Calu3 (cell line): ENCODE measurements at regions not wholly inside any gene's neighbourhood (a gene's known extent, or its start where the extent isn't known, plus 50 kb on each side); places are given as distances from the start of the nearest gene placed in this dataset.

Experiments used
- BruUV-seq: library from RNA; stranded (reverse); fragments of 400-500 nt; replicated peaks from 2 replicates; lab custom pipeline; 2021; lab: Mats Ljungman, UMichigan
- CTCF ChIA-PET: fragments of 300-600 bp; sonication (Branson Sonifier 250); formaldehyde crosslinking; loops from one replicate; lab custom pipeline; 2022; ENCODE audit warnings: antibody characterized with exemption; lab: Charles Lee
- DNase-seq: peaks from one replicate; pipeline ENCODE4 v3.0.0; 2022
- H3K27ac Mint-ChIP-seq: one replicate; pipeline ENCODE4 v1.8.0; 2022; ENCODE audit warnings: mixed read lengths; ENCODE audit not compliant: unreplicated experiment
- H3K27me3 Mint-ChIP-seq: one replicate; pipeline ENCODE4 v1.8.0; 2022; ENCODE audit warnings: mixed read lengths; ENCODE audit not compliant: unreplicated experiment
- H3K36me3 Mint-ChIP-seq: one replicate; pipeline ENCODE4 v1.8.0; 2022; ENCODE audit warnings: mild to moderate bottlenecking, moderate library complexity, mixed read lengths; ENCODE audit not compliant: insufficient read depth, unreplicated experiment
- H3K4me1 Mint-ChIP-seq: one replicate; pipeline ENCODE4 v1.8.0; 2022; ENCODE audit warnings: mild to moderate bottlenecking, low read depth, mixed read lengths; ENCODE audit not compliant: unreplicated experiment
- H3K4me3 Mint-ChIP-seq: one replicate; pipeline ENCODE4 v1.8.0; 2022; ENCODE audit warnings: mild to moderate bottlenecking, low read depth, moderate library complexity, mixed read lengths; ENCODE audit not compliant: unreplicated experiment
- H3K9me3 Mint-ChIP-seq: one replicate; pipeline ENCODE4 v1.8.0; 2022; ENCODE audit warnings: low read depth, mixed read lengths; ENCODE audit not compliant: unreplicated experiment
- intact Hi-C: fragments of 100-400 bp; cut with micrococcal nuclease; formaldehyde crosslinking; loops from one replicate; pipeline ENCODE4 v1.10.0; 2022; ENCODE audit not compliant: unreplicated experiment
- TF ChIP-seq, protein P1 (sequence below): fragments of 200-600 bp; IDR thresholded peaks from one replicate; pipeline ENCODE4 v1.8.0; 2022; ENCODE audit warnings: antibody characterized with exemption; ENCODE audit not compliant: unreplicated experiment

DNA sequence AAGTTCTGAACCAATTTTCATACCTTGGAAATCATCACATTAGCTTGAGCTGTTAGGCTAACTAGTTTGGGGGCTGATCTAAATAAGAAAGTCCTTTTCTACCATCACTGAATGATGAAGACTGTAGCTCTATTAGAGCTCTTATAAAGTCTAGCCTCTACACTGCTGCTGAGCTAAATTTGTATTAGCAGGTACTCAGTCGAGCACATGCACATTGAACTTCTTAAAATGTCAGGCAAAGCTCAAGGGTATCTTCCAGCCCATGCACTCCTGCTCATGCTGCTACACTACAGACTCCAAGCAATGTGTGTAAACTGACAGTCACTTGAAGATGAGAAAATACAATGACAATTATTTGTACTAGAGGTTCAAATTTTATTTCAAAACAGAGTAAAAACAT is 158.8 kb upstream of the TMEM229A start:
- intact Hi-C loops, result no loop called here

GRCh38 chr7:124191030-124191429 is 158.2 kb upstream of the TMEM229A start:
- BruUV-seq, result no TSS peak
- H3K36me3 Mint-ChIP-seq, result no peaks in the 10 kb centered on the region
- no peaks in the 10 kb centered on the region for H3K4me1 Mint-ChIP-seq
- no peak overlapping the region for H3K4me3 Mint-ChIP-seq
- no peak for DNase-seq
- intact Hi-C loops, result no loop called here
- H3K9me3 Mint-ChIP-seq, result no peaks in the 10 kb centered on the region
- TF ChIP-seq, protein P1, sequence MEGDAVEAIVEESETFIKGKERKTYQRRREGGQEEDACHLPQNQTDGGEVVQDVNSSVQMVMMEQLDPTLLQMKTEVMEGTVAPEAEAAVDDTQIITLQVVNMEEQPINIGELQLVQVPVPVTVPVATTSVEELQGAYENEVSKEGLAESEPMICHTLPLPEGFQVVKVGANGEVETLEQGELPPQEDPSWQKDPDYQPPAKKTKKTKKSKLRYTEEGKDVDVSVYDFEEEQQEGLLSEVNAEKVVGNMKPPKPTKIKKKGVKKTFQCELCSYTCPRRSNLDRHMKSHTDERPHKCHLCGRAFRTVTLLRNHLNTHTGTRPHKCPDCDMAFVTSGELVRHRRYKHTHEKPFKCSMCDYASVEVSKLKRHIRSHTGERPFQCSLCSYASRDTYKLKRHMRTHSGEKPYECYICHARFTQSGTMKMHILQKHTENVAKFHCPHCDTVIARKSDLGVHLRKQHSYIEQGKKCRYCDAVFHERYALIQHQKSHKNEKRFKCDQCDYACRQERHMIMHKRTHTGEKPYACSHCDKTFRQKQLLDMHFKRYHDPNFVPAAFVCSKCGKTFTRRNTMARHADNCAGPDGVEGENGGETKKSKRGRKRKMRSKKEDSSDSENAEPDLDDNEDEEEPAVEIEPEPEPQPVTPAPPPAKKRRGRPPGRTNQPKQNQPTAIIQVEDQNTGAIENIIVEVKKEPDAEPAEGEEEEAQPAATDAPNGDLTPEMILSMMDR, result no peak
- H3K27ac Mint-ChIP-seq, result no peak overlapping the region
- CTCF ChIA-PET, result interaction anchor here (1.2 kb wide), 1 partner anchor 10 kb away, joined by 3 read pairs; no protein-coding TSS in a partner anchor
- no peaks in the 10 kb centered on the region for H3K27me3 Mint-ChIP-seq

More for the DNA sequence above, 158.8 kb upstream of the TMEM229A start:
- Mint-ChIP-seq H3K36me3 (no peaks in the 10 kb centered on the region), H3K4me1 (no peaks in the 10 kb centered on the region), H3K27ac (no peak overlapping the region), H3K27me3 (no peaks in the 10 kb centered on the region), H3K9me3 (no peaks in the 10 kb centered on the region), H3K4me3 (no peak overlapping the region)
- no peak for DNase-seq
- TF ChIP-seq, protein P1, result no peak
- CTCF ChIA-PET, result interaction anchor here (1.2 kb wide), 1 partner anchor 10 kb away, joined by 3 read pairs; no protein-coding TSS in a partner anchor
- no TSS peak for BruUV-seq

DNA sequence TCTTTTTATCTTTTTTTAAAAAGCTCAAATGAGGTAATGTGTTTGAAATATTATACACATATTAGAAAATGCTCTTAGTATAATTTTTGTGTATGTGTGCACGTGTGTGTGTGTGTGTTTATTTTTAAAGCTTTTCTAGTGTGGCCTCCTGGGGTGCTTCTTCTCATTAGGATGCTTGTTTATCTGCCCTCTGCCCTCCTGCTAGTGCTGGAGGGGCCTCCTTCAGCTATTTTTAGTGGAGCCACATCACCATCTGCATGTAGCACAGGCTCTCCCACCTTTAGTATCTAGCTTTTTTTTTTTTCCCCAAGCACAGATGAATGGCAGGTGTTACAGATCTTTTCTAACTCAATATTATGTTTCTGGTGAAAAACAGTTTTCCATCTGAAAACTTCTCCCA is 155.7 kb upstream of the TMEM229A start:
- TF ChIP-seq, protein P1, result no peak

DNA sequence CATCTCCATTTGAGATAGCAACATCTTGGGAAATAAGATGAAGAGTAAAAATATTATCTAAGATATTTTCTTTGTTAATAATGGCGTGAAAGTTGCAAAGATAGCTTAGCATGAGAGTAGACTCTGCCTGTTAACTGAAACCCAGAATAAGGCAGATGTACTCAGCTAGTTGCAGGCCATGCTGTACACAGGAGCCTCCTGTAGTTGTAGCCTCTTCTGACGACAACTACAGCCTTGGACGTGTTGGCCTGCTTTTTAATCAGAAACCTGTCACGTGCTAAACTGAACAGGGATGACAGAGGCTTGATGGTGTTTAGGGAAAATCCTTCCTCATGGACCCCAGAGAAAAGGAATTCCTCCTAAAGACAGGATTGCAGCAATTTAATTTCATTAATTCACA is 155.1 kb upstream of the TMEM229A start:
- H3K4me1 Mint-ChIP-seq, result no peaks in the 10 kb centered on the region
- CTCF ChIA-PET, result no interaction called here
- BruUV-seq, result no TSS peak
- intact Hi-C loops, result no loop called here
- no peak overlapping the region for H3K4me3 Mint-ChIP-seq
- no peaks in the 10 kb centered on the region for H3K36me3 Mint-ChIP-seq
- no peak for DNase-seq
- no peaks in the 10 kb centered on the region for H3K27me3 Mint-ChIP-seq
- TF ChIP-seq, protein P1, result no peak
- no peak overlapping the region for H3K27ac Mint-ChIP-seq
- no peaks in the 10 kb centered on the region for H3K9me3 Mint-ChIP-seq

More for the DNA sequence above, 155.7 kb upstream of the TMEM229A start:
- intact Hi-C loops, result no loop called here
- Mint-ChIP-seq H3K27me3 (no peaks in the 10 kb centered on the region), H3K4me1 (no peaks in the 10 kb centered on the region), H3K9me3 (no peaks in the 10 kb centered on the region), H3K27ac (no peak overlapping the region), H3K36me3 (no peaks in the 10 kb centered on the region), H3K4me3 (no peak overlapping the region)
- no peak for DNase-seq
- CTCF ChIA-PET, result no interaction called here
- no TSS peak for BruUV-seq
